ENCODE measurements at regions not wholly inside any gene's neighbourhood (a gene's known extent, or its start where the extent isn't known, plus 50 kb on each side); places are given as distances from the start of the nearest gene placed in this dataset.

- no peak overlapping the region for H3K27ac Mint-ChIP-seq
- CTCF ChIA-PET, result no interaction called here
- TF ChIP-seq, protein P1, sequence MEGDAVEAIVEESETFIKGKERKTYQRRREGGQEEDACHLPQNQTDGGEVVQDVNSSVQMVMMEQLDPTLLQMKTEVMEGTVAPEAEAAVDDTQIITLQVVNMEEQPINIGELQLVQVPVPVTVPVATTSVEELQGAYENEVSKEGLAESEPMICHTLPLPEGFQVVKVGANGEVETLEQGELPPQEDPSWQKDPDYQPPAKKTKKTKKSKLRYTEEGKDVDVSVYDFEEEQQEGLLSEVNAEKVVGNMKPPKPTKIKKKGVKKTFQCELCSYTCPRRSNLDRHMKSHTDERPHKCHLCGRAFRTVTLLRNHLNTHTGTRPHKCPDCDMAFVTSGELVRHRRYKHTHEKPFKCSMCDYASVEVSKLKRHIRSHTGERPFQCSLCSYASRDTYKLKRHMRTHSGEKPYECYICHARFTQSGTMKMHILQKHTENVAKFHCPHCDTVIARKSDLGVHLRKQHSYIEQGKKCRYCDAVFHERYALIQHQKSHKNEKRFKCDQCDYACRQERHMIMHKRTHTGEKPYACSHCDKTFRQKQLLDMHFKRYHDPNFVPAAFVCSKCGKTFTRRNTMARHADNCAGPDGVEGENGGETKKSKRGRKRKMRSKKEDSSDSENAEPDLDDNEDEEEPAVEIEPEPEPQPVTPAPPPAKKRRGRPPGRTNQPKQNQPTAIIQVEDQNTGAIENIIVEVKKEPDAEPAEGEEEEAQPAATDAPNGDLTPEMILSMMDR (IDR thresholded peaks at IDR 0.05), result no peak
These were observed 50.9 kb upstream of the HEPHL1 start for GRCh38 chr11:93969925-93970922.

More at GRCh38 chr11:93969925-93970922, 50.9 kb upstream of the HEPHL1 start:
- H3K4me1 Mint-ChIP-seq (ENCODE audit: low read depth), result no peaks in the 10 kb centered on the region
- H3K4me3 Mint-ChIP-seq, result no peak overlapping the region
- H3K36me3 Mint-ChIP-seq (ENCODE audit: low read depth), result no peaks in the 10 kb centered on the region
- intact Hi-C loops (cut with micrococcal nuclease), result no loop called here
- peaks cover 15% of the 10 kb centered on the region for H3K27me3 Mint-ChIP-seq
- H3K9me3 Mint-ChIP-seq, result peaks cover 5% of the 10 kb centered on the region
- ATAC-seq (no peak), DNase-seq (no peak)
- POLR2A ChIA-PET, result no interaction called here

Measured in activated CD8-positive, alpha-beta T cell treated with anti-CD3 and anti-CD28 coated beads for 36 hours (primary cell).